ENCODE measurements at regions not wholly inside any gene's neighbourhood (a gene's known extent, or its start where the extent isn't known, plus 50 kb on each side); places are given as distances from the start of the nearest gene placed in this dataset.

DNA sequence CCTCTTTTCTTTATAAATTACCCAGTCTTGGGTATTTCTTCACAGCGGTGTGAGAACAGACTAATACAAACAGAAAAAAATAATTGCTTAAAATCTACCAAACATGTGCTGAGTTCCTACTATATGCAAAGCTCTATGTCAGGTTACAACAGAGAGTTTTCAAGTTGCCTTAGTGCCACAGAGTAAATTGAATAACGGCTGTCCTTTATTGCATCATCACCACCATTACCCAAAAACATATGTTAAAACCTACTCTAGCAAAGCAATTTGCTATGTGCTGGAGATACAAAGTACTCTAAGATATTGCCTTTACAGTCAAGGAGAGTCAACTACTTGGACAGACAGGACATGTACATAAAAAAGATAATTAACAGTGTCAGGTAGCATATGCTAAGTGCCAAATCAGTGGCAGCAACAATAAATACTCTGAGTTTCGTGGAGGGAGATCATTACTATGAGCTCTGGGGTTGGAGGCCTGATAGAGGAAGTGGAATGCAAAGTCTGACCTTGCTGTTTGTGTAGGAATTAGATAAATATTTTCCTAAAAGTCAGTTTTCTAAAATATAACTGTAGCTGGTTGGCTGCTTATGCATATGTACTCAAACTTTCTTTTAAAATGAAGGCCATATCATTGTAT, 1058.7 kb upstream of the WWC1 start:
- H3K4me1 ChIP-seq (ENCODE audit: control insufficient read depth in 5 of 5, insufficient read depth in 5 of 5, low read length in 5 of 5): no peaks in the 10 kb centered on the region
- no peak overlapping the region for H3K9ac ChIP-seq (ENCODE audit: low read length in 5 of 5)
- peaks cover 0 to 17% (median 5%) of the 10 kb centered on the region in 5 donors for H3K9me3 ChIP-seq (ENCODE audit: control insufficient read depth in 5 of 5, low read length in 5 of 5)

GRCh38 chr5:167233507-167234220, 1057.8 kb upstream of the WWC1 start:
- Histone ChIP-seq H3K4me3 (ENCODE audit: low read depth in 1 of 5, low read length in 5 of 5) (no peak overlapping the region), H3K27me3 (ENCODE audit: control insufficient read depth in 5 of 5, insufficient read depth in 4 of 5, low read length in 5 of 5) (no peaks in the 10 kb centered on the region), H3K9ac (ENCODE audit: low read length in 5 of 5) (no peak overlapping the region), H3K4me1 (ENCODE audit: control insufficient read depth in 5 of 5, insufficient read depth in 5 of 5, low read length in 5 of 5) (no peaks in the 10 kb centered on the region), H3K9me3 (ENCODE audit: control insufficient read depth in 5 of 5, low read length in 5 of 5) (peaks cover 0 to 17% (median 5%) of the 10 kb centered on the region in 5 donors), H3K36me3 (ENCODE audit: control insufficient read depth in 5 of 5, insufficient read depth in 5 of 5, low read length in 5 of 5) (no peaks in the 10 kb centered on the region), H3K27ac (ENCODE audit: low read depth, low read length) (no peak overlapping the region)

More for the DNA sequence above, 1058.7 kb upstream of the WWC1 start:
- Histone ChIP-seq H3K27ac (ENCODE audit: low read depth, low read length) (no peak overlapping the region), H3K27me3 (ENCODE audit: control insufficient read depth in 5 of 5, insufficient read depth in 4 of 5, low read length in 5 of 5) (no peaks in the 10 kb centered on the region), H3K36me3 (ENCODE audit: control insufficient read depth in 5 of 5, insufficient read depth in 5 of 5, low read length in 5 of 5) (no peaks in the 10 kb centered on the region), H3K4me3 (ENCODE audit: low read depth in 1 of 5, low read length in 5 of 5) (no peak overlapping the region)

- H3K9me3 ChIP-seq (ENCODE audit: control insufficient read depth in 5 of 5, low read length in 5 of 5): no peaks in the 10 kb centered on the region
- H3K36me3 ChIP-seq (ENCODE audit: control insufficient read depth in 5 of 5, insufficient read depth in 5 of 5, low read length in 5 of 5): no peaks in the 10 kb centered on the region
- H3K4me3 ChIP-seq (ENCODE audit: low read depth in 1 of 5, low read length in 5 of 5): no peak overlapping the region
- H3K9ac ChIP-seq (ENCODE audit: low read length in 5 of 5): no peak overlapping the region
- no peak overlapping the region for H3K27ac ChIP-seq (ENCODE audit: low read depth, low read length)
- no peaks in the 10 kb centered on the region for H3K4me1 ChIP-seq (ENCODE audit: control insufficient read depth in 5 of 5, insufficient read depth in 5 of 5, low read length in 5 of 5)
- no peaks in the 10 kb centered on the region for H3K27me3 ChIP-seq (ENCODE audit: control insufficient read depth in 5 of 5, insufficient read depth in 4 of 5, low read length in 5 of 5)
Measured at GRCh38 chr5:167241436-167242067, 1049.9 kb upstream of the WWC1 start.

DNA sequence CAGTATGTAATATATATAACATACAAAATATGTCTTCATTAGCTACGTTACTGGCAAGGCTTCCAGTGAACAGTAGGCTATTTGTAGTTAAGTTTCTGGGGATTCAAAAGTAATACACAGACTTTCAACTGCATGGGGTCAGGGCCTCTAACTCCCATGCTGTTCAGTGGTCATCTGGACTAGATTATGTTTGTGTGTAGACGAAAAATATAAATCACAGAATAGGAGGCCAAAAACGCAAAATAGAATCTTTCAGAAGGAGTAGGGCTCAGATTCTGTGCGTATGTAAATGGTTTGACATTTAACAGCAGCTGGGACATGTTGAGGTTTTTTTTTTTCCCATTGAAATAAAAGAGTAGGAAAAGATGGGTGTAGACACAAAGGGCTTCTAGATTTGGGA, 1048.7 kb upstream of the WWC1 start:
- Histone ChIP-seq H3K36me3 (ENCODE audit: control insufficient read depth in 5 of 5, insufficient read depth in 5 of 5, low read length in 5 of 5) (no peaks in the 10 kb centered on the region), H3K9ac (ENCODE audit: low read length in 5 of 5) (no peak overlapping the region), H3K27me3 (ENCODE audit: control insufficient read depth in 5 of 5, insufficient read depth in 4 of 5, low read length in 5 of 5) (no peaks in the 10 kb centered on the region), H3K27ac (ENCODE audit: low read depth, low read length) (no peak overlapping the region), H3K4me3 (ENCODE audit: low read depth in 1 of 5, low read length in 5 of 5) (no peak overlapping the region), H3K4me1 (ENCODE audit: control insufficient read depth in 5 of 5, insufficient read depth in 5 of 5, low read length in 5 of 5) (no peaks in the 10 kb centered on the region), H3K9me3 (ENCODE audit: control insufficient read depth in 5 of 5, low read length in 5 of 5) (no peaks in the 10 kb centered on the region)

- no peak overlapping the region for H3K9ac ChIP-seq (ENCODE audit: low read length in 5 of 5)
- H3K27ac ChIP-seq (ENCODE audit: low read depth, low read length): no peak overlapping the region
- H3K4me1 ChIP-seq (ENCODE audit: control insufficient read depth in 5 of 5, insufficient read depth in 5 of 5, low read length in 5 of 5): no peaks in the 10 kb centered on the region
- H3K36me3 ChIP-seq (ENCODE audit: control insufficient read depth in 5 of 5, insufficient read depth in 5 of 5, low read length in 5 of 5): no peaks in the 10 kb centered on the region
- H3K27me3 ChIP-seq (ENCODE audit: control insufficient read depth in 5 of 5, insufficient read depth in 4 of 5, low read length in 5 of 5): peaks cover 0 to 2% (median 0%) of the 10 kb centered on the region in 5 donors
- H3K4me3 ChIP-seq (ENCODE audit: low read depth in 1 of 5, low read length in 5 of 5): no peak overlapping the region
- no peaks in the 10 kb centered on the region for H3K9me3 ChIP-seq (ENCODE audit: control insufficient read depth in 5 of 5, low read length in 5 of 5)
Measured at GRCh38 chr5:167243463-167243862, 1048.0 kb upstream of the WWC1 start.

GRCh38 chr5:167244583-167244982, 1046.9 kb upstream of the WWC1 start:
- Histone ChIP-seq H3K9ac (ENCODE audit: low read length in 5 of 5) (no peak overlapping the region), H3K36me3 (ENCODE audit: control insufficient read depth in 5 of 5, insufficient read depth in 5 of 5, low read length in 5 of 5) (no peaks in the 10 kb centered on the region), H3K27ac (ENCODE audit: low read depth, low read length) (no peak overlapping the region), H3K9me3 (ENCODE audit: control insufficient read depth in 5 of 5, low read length in 5 of 5) (no peaks in the 10 kb centered on the region), H3K4me1 (ENCODE audit: control insufficient read depth in 5 of 5, insufficient read depth in 5 of 5, low read length in 5 of 5) (no peaks in the 10 kb centered on the region), H3K4me3 (ENCODE audit: low read depth in 1 of 5, low read length in 5 of 5) (no peak overlapping the region), H3K27me3 (ENCODE audit: control insufficient read depth in 5 of 5, insufficient read depth in 4 of 5, low read length in 5 of 5) (peaks cover 0 to 2% (median 0%) of the 10 kb centered on the region in 5 donors)

DNA sequence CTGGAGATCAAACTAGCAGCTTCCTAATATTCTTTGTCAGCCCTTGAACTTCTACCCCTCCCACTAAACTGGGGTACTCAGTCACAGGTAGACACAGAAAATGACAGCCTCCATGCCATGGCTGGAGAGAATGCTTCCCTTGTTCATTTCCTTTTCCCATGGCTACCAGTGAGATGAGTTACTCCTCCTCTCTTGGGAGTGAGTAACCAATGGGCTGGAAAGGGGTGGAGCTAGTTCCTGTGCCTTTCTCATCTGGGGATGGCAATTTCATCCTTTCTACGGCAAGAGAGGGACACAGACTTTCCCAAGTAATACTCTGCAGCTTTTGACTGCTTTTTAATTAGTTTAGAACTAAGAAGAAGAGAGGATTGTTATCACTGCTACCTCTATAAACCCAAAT, 1045.6 kb upstream of the WWC1 start:
- Histone ChIP-seq H3K27me3 (ENCODE audit: control insufficient read depth in 5 of 5, insufficient read depth in 4 of 5, low read length in 5 of 5) (peaks cover 0 to 2% (median 0%) of the 10 kb centered on the region in 5 donors), H3K4me3 (ENCODE audit: low read depth in 1 of 5, low read length in 5 of 5) (no peak overlapping the region), H3K27ac (ENCODE audit: low read depth, low read length) (no peak overlapping the region), H3K9me3 (ENCODE audit: control insufficient read depth in 5 of 5, low read length in 5 of 5) (no peaks in the 10 kb centered on the region), H3K36me3 (ENCODE audit: control insufficient read depth in 5 of 5, insufficient read depth in 5 of 5, low read length in 5 of 5) (no peaks in the 10 kb centered on the region), H3K9ac (ENCODE audit: low read length in 5 of 5) (no peak overlapping the region), H3K4me1 (ENCODE audit: control insufficient read depth in 5 of 5, insufficient read depth in 5 of 5, low read length in 5 of 5) (no peaks in the 10 kb centered on the region)

DNA sequence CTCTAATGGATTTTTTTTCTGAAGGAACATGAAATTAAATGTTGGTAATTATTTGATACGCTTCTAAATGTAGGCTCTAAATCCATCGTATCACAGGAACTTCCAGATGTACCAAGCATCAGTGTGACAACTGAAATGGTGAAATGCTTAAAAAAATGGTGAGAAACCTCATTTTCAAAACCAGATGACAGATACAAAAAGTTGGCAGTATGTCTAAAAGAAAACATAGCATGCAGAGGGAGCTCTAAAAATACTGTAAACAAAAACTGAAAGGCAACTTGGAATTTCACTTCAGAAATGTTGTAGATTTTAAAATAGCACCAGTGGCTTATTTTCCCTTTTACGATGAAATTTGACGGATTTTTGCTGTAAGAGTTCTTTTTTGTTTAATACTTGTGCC, 1043.6 kb upstream of the WWC1 start:
- Histone ChIP-seq H3K9ac (ENCODE audit: low read length in 5 of 5) (no peak overlapping the region), H3K4me3 (ENCODE audit: low read depth in 1 of 5, low read length in 5 of 5) (no peak overlapping the region), H3K27ac (ENCODE audit: low read depth, low read length) (no peak overlapping the region), H3K27me3 (ENCODE audit: control insufficient read depth in 5 of 5, insufficient read depth in 4 of 5, low read length in 5 of 5) (peaks cover 0 to 2% (median 0%) of the 10 kb centered on the region in 5 donors), H3K9me3 (ENCODE audit: control insufficient read depth in 5 of 5, low read length in 5 of 5) (no peaks in the 10 kb centered on the region), H3K4me1 (ENCODE audit: control insufficient read depth in 5 of 5, insufficient read depth in 5 of 5, low read length in 5 of 5) (no peaks in the 10 kb centered on the region), H3K36me3 (ENCODE audit: control insufficient read depth in 5 of 5, insufficient read depth in 5 of 5, low read length in 5 of 5) (no peaks in the 10 kb centered on the region)

DNA sequence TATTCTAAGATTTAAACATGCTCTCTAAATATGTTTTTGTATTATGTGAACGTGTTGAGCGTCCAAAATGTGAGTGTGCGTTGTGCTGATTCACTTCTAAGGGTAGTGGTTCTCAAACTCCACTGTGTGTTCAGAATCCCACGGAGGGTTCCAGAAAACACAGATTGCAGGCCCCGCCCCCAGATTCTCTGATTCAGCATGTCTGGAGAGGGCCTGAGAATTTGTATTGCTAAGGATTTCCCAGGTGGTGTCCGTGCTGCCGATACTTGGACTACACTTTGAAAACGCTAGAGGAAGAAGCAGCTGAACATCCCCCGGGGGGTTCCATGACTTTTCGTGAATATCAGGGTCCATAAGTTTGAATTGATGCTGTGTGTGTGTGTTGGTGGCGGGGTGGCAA, 1043.2 kb upstream of the WWC1 start:
- Histone ChIP-seq H3K27me3 (ENCODE audit: control insufficient read depth in 5 of 5, insufficient read depth in 4 of 5, low read length in 5 of 5) (peaks cover 0 to 2% (median 0%) of the 10 kb centered on the region in 5 donors), H3K9ac (ENCODE audit: low read length in 5 of 5) (no peak overlapping the region), H3K9me3 (ENCODE audit: control insufficient read depth in 5 of 5, low read length in 5 of 5) (no peaks in the 10 kb centered on the region), H3K27ac (ENCODE audit: low read depth, low read length) (no peak overlapping the region), H3K36me3 (ENCODE audit: control insufficient read depth in 5 of 5, insufficient read depth in 5 of 5, low read length in 5 of 5) (no peaks in the 10 kb centered on the region), H3K4me3 (ENCODE audit: low read depth in 1 of 5, low read length in 5 of 5) (no peak overlapping the region), H3K4me1 (ENCODE audit: control insufficient read depth in 5 of 5, insufficient read depth in 5 of 5, low read length in 5 of 5) (no peaks in the 10 kb centered on the region)

- H3K27ac ChIP-seq (ENCODE audit: low read depth, low read length): no peak overlapping the region
- peaks cover 0 to 2% (median 0%) of the 10 kb centered on the region in 5 donors for H3K27me3 ChIP-seq (ENCODE audit: control insufficient read depth in 5 of 5, insufficient read depth in 4 of 5, low read length in 5 of 5)
- H3K36me3 ChIP-seq (ENCODE audit: control insufficient read depth in 5 of 5, insufficient read depth in 5 of 5, low read length in 5 of 5): no peaks in the 10 kb centered on the region
Measured at GRCh38 chr5:167250996-167251395, 1040.4 kb upstream of the WWC1 start.

More at GRCh38 chr5:167250996-167251395, 1040.4 kb upstream of the WWC1 start:
- H3K4me3 ChIP-seq (ENCODE audit: low read depth in 1 of 5, low read length in 5 of 5): no peak overlapping the region
- H3K9me3 ChIP-seq (ENCODE audit: control insufficient read depth in 5 of 5, low read length in 5 of 5): no peaks in the 10 kb centered on the region
- H3K9ac ChIP-seq (ENCODE audit: low read length in 5 of 5): no peak overlapping the region
- H3K4me1 ChIP-seq (ENCODE audit: control insufficient read depth in 5 of 5, insufficient read depth in 5 of 5, low read length in 5 of 5): no peaks in the 10 kb centered on the region

All from subcutaneous abdominal adipose tissue (tissue), 5 donors.